ENCODE measurements at regions not wholly inside any gene's neighbourhood (a gene's known extent, or its start where the extent isn't known, plus 50 kb on each side); places are given as distances from the start of the nearest gene placed in this dataset.

DNA sequence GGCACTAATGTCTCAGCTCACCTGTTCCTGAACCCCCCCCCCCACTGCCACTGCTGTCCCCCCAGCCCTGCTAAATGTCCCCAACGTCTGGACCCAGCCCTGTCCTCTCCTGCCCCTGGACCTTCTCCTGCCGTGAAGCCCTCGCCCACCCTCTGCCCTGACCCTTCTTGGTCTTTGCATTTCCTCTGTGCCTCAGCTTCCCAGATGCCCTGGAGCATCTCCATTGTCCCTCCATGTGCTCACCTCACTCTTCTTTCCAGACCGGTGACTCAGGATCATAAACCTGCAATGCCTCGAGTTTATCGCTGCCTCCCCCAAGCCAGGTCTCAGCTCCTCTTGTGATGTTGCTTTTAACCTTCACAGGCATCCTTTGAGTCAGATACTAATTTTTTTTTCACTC, 416.4 kb downstream of the BRD1 start:
- TF ChIP-seq, protein P1, sequence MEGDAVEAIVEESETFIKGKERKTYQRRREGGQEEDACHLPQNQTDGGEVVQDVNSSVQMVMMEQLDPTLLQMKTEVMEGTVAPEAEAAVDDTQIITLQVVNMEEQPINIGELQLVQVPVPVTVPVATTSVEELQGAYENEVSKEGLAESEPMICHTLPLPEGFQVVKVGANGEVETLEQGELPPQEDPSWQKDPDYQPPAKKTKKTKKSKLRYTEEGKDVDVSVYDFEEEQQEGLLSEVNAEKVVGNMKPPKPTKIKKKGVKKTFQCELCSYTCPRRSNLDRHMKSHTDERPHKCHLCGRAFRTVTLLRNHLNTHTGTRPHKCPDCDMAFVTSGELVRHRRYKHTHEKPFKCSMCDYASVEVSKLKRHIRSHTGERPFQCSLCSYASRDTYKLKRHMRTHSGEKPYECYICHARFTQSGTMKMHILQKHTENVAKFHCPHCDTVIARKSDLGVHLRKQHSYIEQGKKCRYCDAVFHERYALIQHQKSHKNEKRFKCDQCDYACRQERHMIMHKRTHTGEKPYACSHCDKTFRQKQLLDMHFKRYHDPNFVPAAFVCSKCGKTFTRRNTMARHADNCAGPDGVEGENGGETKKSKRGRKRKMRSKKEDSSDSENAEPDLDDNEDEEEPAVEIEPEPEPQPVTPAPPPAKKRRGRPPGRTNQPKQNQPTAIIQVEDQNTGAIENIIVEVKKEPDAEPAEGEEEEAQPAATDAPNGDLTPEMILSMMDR (IDR thresholded peaks at IDR 0.05) = no peak
- no peak for TF ChIP-seq POLR2A (IDR thresholded peaks at IDR 0.05)

Measured in esophagus squamous epithelium (tissue), 4 donors.